Dermis microvascular lymphatic vessel endothelial cell (primary cell): ENCODE measurements at regions not wholly inside any gene's neighbourhood (a gene's known extent, or its start where the extent isn't known, plus 50 kb on each side); places are given as distances from the start of the nearest gene placed in this dataset.
"Not testable (repeated sequence)": the region's sequence is repeated elsewhere in the genome, so short reads cannot be mapped to it uniquely, and the experiment has no call there.

Experiments used
- DNase-seq, 2 donors: peaks; one replicate each; pipeline versions ENCODE4 v3.0.0 to v3.0.0-alpha.2; 2010; ENCODE audit warnings: low read depth in 2 of 2

DNA sequence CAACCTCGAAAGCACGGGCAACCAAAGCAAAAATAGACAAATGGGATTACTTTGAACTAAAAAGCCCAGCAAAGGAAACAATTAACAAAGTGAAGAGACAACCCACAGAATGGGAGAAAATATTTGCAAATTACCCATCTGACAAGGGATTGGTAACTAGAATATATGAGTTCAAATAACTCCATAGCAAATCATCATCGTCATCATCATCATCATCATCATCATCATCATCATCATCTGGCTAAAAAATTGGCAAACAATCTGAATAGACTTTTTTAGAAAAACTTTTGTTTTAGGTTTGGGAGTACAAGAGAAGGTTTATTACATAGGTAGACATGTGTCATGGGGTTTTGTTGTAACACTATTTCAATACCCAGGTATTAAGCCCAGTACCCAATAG lies 1239.3 kb upstream of the FAM98A start:
- no peak for DNase-seq

GRCh38 chr2:34836361-34836760 lies 1237.3 kb upstream of the FAM98A start:
- no peak for DNase-seq

GRCh38 chr2:34831096-34831495 lies 1232.0 kb upstream of the FAM98A start:
- no peak for DNase-seq

DNA sequence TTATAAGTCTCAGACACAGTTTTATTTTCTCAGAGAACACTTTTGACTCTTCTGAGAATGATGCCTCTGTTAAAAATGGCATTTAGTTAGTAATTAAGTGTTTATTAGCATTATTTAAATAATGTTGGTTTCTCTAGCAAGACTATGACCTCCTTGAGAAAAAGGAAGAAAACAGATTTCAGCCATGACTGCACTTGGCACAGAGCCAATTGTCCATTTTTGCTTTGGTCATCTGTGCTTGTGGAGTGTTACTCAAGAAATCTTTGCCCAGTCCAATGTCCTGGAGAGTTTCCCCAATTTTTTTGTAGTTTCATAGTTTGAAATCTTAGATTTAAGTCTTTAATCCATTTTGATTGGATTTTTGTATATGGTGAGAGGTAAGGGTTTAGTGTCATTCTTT lies 1229.4 kb upstream of the FAM98A start:
- DNase-seq: no peak

GRCh38 chr2:34827398-34827797 lies 1228.3 kb upstream of the FAM98A start:
- no peak for DNase-seq

GRCh38 chr2:34825686-34826085 lies 1226.6 kb upstream of the FAM98A start:
- DNase-seq: no peak

GRCh38 chr2:34822616-34823015 lies 1223.5 kb upstream of the FAM98A start:
- no peak for DNase-seq

DNA sequence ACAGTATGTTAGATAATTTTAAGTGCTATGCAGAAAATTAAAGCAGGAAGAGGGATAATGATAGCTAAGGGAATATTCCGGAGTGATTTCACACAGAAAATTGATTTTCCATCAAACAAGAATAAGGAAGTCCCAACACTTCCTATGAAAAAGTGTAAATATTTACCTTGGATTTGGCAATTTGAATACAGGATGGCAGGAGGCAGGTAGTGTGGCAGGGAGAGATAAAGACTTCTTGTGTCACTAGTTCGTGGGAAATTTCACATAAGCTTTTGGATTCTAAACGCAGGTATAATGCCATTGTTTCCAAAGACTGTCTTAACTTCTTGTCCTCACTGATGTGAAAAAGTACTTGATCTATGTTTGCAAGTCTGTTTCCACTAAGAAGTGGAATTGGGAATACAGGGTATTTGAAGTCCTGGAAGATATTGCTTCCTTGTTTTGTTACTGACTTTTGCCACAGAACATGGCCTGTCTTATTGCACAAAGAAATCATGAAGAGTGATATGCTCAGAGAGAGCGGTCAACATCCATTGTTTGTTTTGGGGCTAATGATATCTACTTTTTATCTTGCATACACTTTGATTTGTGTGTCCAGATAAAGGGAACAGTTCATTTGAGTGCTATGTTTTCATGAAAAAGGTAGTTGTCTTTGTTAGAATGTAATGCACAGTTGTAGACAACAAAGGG lies 1216.1 kb upstream of the FAM98A start:
- DNase-seq: no peak

DNA sequence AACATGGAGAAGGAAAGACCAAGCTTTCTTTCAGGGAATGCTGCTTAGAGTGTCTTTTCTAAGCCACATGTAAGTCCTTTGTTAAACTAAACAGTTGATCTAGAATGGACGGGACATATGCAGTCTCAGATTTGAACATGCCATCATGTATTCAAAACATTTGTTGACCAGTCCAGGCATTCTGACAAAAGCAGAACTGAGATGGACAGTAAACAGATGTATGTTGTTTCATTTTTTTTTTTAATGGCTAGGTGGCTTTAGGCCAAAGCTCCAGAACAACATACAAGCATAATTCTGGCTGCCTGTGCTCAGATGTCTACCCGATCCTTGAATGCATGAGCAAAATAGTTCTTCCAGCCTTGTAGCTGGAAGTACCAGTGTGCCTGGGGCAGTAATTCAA lies 1211.4 kb upstream of the FAM98A start:
- no peak for DNase-seq

DNA sequence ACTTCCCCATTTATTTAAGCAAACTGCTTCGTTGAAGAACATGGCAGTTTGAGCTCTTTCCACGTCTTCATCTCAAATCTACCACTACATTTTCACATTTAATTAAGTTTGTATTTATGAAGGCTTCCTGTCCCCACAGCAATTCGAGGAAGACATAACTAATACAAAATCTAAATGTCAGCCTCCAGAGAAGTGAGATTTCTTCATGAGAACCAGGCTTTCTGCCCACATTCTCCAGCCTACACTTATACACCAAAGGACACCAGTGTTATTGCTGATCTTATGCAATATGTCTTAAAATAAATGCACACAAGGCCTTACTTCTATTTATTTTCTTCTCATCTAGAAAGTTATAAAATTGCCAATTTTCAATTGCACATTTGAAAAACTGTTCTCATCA lies 1209.3 kb upstream of the FAM98A start:
- DNase-seq: no peak

GRCh38 chr2:34806891-34807290 lies 1207.8 kb upstream of the FAM98A start:
- no peak for DNase-seq

- no peak for DNase-seq
Measured at GRCh38 chr2:34806396-34806795, 1207.3 kb upstream of the FAM98A start.

DNA sequence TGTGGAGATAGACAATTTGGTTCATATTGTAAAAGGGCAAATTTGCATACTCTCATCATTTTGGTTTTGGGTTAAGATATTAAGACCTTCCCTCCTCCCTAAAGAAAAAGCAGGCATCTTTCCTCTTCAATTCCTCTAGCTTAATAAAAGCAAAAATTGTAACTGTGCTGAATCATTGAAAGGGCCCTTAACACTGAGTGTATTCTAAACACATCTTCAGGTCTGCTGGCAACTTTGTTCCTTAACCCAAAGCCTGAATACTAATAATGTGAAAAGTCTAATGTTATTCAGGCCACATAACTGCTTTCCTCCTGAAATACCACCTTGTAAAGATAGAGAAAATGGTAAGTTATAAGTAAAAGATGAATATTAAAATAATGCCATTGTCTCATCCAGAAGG lies 1200.5 kb upstream of the FAM98A start:
- no peak for DNase-seq

GRCh38 chr2:34795586-34795985 lies 1196.5 kb upstream of the FAM98A start:
- not testable (repeated sequence) for DNase-seq

GRCh38 chr2:34789169-34789568 lies 1190.1 kb upstream of the FAM98A start:
- DNase-seq: no peak

GRCh38 chr2:34787341-34787740 lies 1188.2 kb upstream of the FAM98A start:
- no peak for DNase-seq

GRCh38 chr2:34785206-34785785 lies 1186.2 kb upstream of the FAM98A start:
- DNase-seq: no peak

DNA sequence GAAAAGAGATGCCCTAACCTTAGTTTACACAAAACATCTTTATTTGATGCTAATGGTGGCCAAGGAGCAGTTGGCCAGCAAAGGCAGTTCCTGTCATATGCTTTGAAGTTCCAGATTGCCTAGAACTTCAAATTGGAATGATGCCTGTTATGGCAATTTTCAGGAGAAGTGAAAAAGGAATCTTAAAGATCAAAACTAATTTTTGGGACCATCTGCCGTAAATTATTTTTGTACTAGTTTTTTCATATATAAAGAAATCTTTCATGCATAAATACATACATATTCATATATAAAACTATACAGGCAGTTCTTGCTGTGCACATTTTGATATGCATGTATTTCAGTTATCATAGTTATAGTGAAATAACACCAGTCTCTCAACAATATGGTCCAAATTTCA lies 1185.6 kb upstream of the FAM98A start:
- DNase-seq: no peak

DNA sequence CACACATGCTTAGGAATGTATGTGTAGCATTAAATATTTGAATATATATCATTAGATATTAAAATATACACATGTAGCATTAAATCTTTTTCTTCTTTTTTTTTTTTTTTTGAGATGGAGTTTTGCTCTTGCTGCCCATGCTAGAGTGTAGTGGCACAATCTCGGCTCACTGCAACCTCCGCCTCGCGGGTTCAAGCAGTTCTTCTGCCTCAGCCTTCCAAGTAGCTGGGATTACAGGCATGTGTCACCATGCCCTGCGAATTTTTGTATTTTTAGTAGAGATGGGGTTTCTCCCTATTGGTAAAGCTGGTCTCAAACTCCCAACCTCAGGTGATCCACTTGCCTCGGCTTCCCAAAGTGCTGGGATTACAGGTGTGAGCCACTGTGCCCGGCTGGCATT lies 1151.6 kb upstream of the FAM98A start:
- not testable (repeated sequence) for DNase-seq

DNA sequence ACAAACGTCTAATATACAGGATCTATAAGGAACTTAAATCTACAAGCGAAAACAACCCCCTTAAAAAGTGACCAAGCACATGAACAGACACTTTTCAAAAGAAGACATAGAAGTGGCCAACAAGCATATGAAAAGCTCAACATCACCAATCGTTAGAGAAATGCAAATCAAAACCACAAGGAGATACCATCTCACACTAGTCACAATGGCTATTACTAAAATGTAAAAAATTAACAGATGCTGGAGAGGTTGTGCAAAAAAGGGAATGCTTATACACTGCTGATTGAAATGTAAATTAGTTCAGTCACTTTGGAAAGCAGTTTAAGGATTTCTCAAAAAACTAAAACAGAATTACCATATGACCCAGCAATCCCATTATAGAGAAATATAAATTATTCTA lies 1148.5 kb upstream of the FAM98A start:
- DNase-seq: no peak

DNA sequence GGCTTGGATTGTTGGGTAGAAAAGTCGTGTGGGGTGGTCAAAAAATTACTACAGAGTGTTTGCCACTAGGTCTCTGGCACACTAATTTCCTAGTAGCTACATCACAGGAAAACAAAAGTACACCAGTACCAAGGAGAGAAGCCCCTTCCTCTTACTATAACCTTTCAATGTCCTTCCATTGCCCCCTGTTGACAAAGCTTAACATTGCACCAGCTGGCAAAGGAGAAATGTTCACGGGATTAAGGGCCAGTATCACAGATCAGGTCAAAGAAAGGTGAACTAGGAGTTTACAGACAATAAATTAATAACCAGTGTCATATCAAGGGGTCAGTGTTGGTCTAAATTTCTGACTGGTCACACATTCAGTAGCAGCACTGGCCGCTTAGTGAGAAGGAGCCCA lies 1139.6 kb upstream of the FAM98A start:
- no peak for DNase-seq

- no peak for DNase-seq
Measured at GRCh38 chr2:34737146-34737545, 1138.0 kb upstream of the FAM98A start.

DNA sequence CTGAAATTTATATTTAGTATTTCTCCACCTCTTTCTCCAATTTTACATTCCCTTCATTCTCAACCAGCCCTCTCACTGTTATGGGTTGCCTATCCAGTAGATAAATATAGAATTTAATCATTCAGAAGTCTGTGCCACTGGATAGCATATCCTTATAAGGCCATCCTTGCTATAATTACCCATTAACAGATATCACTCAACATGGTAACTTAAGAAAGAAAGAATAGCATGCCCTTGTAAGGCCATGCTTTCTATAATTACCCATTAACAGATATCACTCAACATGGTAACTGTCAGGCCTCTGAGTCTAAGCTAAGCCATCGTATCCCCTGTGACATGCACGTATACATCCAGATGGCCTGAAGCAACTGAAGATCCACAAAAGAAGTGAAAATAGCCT lies 1137.4 kb upstream of the FAM98A start:
- DNase-seq: no peak

DNA sequence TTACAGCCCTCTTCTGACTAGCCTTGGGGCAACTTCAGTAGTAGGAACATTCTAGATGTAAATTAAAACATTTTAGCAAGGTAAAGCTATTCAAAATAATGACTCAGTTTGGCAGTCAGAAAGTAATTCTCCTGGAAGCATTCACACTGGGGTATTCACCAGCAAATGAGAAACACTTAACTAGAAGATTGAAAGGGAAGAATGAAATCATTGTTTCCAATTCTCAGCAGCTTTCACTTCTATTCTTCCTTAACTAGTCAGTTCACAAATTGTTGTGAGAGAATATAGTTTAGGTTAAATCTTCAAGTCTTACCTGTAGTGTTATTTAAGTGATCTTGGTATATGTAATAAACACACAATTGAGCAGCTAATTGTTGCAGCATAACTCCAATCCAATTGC lies 1135.6 kb upstream of the FAM98A start:
- DNase-seq: no peak
